NCI-H446 (cell line): ENCODE measurements at regions not wholly inside any gene's neighbourhood (a gene's known extent, or its start where the extent isn't known, plus 50 kb on each side); places are given as distances from the start of the nearest gene placed in this dataset.

Source experiments
- DNase-seq, 2 experiments: peaks; one replicate each; lab custom pipeline; 2025; lab: John Stamatoyannopoulos, UW

DNA sequence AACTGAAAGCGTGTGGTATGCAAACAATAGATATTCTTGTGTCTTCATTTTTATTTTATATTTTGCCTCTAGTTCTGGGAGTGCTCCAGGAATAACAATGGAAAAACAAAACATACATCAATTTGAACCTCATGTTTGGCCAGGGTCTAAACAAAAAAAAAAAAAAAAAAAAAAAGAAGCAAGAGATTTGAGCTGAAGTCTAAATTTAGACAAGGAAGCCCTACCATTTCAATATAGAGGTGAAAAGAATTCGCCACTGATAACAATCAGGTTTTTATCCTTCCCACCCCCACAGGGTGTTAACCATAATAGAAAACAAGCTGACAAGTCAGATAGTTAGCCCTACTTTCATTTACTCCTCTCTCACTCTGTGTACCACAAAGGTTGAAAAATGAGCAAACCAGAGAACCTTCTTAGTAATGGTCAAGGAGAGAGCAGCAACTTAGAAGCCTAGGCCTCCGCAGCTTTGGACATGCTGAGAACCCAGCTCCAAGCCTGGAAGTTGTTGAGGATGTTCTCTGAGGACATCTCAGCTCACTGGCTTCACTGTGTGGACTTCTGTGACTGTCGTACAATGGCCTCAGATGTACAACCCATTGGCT lies 118.2 kb upstream of the HMHB1 start:
- no peak for DNase-seq

DNA sequence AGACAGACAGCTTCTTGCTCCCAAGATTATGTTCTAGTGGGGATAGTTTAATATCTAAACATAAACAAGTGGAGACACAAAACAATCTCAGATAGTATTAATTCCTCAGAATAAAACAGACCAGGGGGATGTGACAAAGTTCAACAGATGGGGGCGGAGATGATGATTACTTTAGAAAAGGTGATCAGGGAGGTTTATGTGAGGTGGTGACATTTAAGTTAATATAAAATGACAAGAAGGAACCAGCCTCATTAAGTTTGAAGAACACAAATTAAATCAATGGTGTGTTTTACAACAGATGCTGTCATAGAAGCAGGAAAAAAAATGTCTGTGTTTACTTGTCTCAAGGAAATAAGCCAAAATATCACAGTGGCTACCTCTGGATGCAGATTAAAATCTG lies 119.6 kb upstream of the HMHB1 start:
- DNase-seq, result no peak

DNA sequence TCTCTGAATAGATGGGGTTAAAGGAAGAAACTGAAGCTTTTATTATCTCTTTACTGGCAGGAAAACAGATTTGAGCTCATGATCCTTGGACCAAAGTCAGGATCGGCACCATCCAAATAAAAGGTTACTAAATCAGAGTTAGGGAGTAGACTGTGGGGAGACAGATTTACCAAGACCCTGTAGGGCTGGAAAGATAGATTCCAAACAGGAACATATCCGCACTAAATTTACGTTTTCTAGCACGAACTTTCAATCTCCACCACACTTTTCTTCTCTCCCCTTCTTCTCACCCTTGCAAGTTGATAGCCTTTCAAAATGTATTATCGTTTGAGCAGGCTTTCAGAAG lies 120.0 kb upstream of the HMHB1 start:
- no peak for DNase-seq

DNA sequence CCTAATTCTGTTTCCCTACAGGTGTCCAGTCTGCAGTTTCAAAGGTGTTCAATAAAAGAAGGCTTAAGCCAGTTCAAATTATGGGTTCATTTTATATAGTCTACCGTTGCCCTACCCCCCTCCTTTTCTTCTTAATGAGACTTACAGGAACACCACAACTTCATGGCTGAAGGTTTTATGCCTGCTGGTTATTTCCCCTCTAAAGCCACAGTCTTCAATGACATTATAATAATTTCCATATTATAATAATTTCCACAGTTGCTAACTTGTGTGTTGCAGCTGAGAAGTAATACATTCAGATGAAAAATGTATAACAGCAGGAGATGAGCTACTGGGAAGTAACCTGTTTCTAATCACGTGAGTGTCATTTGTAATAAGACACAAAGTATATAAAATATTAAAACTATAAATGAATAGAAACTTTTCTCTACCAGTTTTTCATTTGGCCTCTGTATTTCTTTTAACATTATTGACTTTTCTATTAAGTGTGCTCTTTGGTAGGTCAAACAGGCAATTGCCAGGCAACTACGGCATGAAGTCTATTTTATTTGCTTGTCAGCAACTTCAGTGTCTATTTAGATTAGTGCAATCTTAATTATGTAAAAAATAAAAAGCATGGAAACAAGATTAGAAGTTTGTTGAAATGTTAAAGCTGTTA lies 120.5 kb upstream of the HMHB1 start:
- no peak for DNase-seq

DNA sequence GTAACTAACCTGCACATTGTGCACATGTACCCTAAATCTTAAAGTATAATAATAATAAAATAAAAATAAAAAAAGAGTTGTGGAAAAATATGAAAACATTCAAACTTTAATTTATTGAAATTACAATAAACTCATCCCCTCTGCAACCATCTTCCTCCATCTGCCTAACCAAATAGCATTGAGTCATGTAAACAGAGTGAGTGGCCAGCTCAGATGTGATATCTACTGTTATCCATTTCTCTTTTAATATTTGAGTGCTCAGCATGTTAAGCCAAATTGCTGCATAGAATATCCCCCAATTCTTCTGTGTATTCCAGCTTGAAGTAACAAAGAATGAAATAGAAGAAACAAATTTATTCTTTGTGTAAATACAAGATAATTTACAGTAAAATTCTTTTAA lies 124.4 kb upstream of the HMHB1 start:
- DNase-seq, result no peak

DNA sequence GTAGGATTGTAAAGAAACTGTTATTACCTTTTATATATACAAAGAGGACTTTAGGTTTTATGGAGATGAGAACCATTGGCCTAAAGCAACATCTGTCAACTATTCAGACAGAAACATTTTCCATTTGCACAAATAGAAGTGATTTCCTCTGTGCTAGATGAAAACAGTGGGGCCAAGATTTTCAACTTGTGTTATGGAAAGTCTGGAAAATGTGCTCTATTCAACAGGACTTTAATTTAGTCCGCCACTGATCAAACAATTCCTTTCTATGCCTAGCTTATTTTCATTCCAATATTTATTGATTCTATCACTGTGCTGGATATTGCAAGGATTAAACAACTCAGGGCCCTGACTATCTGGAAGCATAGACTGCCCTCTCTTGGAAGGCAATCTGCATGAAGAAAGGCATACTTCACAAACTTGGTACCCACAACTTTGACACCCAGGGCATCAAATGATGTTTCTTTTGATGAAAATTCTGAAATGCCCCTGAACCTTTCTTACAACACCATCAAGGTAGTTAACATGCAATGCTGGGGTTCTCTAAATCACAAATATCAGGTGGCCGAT lies 126.6 kb upstream of the HMHB1 start:
- no peak for DNase-seq

DNA sequence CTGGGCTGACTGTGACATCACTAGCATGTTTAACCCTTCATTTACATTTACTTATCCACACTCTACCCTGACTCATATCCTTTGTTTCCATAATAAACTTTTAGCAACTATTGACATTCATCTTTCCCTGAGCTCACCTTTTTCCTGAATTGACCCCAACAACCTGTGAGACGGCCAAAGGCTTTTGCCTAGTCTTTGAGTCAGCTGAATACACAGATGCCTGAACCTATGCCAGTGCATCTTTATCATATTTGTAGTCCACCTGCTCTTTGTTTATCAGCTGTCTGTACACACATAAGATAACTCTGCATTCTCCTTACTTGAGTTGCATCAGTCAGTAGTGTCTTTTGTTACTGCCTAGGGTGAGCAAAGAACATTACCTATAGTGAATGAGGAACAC lies 128.5 kb upstream of the HMHB1 start:
- no peak for DNase-seq

DNA sequence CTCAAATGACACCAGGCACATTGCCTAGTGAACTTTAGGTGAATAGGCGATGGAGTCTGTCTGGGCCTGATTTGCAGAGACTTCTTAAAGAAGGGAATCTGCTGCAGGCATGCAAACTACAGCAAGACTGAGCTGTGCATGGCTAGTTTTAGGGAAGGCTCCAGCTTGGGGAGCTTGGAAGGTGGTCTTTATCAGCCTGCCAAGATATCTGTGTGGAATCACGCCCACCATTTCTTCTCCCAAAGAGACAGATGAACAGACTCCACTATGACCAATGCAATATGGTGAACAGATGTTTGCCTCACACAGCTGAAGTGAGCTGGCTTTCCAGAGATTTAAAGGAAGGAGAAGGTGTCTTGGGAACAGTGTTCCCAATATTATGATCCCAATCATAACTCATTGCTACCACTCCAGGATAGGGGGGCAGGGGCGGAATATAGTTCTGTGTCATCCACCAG lies 129.0 kb upstream of the HMHB1 start:
- peak; percentile 62 to 81 for DNase-seq

DNA sequence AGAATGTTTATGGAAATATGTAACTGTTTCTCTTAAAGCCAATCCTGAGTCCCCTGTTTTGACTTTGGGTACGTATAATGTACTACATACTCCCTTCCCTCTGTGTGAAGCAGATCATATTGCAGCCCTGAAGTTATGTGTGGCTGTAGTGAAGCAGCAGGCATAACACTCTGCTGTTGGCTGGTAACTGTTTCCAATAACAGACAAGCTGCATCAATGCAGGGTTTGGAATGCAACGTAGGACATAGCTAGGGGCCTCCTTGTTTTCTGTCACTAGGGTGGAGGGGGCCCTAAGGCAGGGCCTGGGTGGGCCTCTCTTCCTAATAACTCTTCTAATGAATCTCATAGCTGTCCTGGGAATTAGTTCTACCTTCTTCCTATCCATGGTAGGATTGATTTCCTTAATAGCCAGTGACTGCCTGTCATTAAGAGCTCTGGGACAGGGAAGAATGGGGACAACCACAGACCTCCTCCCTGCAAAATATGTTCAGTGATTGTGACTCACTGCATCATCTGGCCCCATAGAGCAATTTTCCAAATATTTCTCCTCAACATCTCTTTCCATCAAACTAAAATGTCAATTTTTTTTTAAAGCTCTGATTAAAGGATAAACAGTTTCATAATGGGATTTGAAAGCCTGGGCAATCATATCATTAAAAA lies 129.6 kb upstream of the HMHB1 start:
- DNase-seq, result peak; percentile 18 to 41

DNA sequence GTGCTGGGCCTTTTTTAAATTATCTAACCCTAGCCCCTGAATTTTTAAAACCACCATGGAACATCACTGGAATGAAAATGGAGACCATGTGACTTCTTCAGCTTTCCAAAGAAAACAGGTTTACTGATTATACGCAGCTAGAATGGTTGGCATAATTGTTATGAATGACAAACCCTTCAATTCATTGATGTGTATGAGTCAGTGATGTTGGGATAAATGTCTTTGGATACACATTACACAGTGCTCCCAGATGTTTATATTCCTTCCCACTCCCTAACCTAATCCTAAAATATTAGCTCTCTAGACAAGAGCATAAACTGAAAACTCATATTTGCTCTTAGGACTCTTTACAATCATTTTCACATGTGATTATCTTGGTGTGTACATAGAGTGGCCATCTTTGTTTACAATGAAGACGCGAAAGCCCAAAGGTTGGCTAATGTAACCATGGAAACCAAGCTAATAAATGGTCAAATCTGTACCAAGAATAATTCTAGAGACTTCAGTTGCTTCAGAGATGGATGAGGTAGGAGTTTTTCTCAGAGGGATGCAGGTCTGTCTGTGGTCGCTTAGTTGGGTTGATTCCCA lies 131.2 kb upstream of the HMHB1 start:
- DNase-seq, result no peak

DNA sequence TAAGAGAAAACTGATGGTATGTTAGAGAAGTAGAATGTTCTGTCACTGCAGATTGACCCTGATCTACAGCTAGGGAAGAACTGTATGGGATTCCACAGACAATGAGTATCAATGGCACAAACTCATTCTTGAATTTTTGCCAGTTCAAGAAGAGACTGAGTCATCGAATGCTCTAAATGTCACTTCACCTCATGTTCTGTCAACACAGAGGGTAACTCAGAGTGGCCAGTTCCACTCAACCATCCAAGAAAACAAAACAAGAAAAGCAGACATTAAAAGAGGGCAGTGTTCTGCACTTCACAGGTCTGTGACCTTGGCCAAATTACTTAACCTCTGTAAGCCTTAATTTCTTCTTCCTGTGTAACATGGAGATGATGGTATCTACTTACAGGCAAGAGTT lies 132.2 kb upstream of the HMHB1 start:
- peak in 1 of 2 experiments; percentile 14 for DNase-seq

DNA sequence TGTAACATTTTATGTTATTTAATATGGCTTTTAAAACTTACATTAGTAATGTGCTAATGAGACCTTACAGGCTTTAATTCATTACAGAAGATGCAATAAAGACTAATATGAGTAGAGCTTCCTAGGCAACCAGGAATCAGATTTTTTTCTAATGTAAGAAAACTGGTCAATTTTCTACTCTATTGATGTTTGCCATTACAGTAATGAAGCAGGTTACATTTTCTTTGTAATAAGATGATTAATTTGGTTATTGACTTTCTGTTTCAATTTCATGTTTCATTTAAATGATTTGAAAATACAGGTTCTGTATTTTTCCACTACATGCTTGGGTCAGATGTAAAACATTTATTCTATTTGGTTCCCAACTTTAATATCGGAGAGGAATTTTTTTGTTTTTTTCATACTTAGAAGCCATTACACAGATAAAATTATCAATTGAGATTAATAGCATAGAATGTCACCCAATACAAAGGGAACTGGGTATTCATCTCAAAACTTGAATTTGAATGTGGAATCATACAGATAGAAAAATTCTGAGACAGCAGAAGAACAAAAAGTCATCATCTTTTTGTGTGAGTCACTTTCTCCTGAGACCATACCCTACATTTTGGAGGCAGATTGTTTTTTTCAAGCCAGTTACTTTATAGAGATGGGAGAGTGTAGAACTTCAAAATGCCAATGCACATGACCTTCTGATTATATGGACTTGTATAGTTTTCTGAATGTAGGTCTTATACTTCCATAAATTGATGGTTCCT lies 133.6 kb upstream of the HMHB1 start:
- no peak for DNase-seq

DNA sequence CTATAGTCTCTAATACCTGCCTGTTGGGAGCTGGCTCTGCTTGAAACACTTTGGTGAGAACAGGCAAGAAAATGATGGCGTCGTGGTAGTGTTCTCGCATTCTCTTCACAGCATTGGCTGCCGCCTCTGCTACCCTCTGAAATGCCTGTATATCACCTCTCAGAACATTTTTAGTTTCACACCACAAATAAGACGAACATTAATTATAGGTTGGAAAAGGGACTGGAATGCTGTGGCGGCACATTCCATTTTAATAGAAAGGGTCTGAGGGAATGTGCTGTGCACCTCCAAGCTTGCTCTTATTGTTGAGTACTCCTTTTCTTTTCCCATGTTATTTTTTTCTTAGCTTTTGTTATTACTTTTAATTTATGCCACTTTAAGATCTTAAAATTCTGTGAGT lies 134.6 kb upstream of the HMHB1 start:
- no peak for DNase-seq

DNA sequence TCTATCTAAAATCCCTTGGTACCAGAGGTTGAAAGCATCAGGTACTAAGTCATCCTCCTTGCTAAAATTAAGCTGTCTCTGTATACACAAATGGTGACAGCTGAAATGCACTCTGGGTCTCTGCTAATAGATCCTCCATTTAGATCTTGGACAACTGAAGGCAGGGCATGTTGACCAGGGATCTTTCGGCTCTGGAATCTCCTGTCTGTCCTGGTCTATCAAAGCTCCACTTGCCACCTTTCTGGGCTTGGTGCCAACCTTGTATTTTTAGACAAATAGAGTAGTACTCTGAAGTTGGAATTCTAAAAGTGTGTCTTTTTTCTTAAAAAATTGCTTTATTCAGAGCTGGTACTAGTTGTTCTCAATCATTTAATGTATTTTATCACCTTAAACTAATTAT lies 135.2 kb upstream of the HMHB1 start:
- peak in 1 of 2 experiments; percentile 21 for DNase-seq

DNA sequence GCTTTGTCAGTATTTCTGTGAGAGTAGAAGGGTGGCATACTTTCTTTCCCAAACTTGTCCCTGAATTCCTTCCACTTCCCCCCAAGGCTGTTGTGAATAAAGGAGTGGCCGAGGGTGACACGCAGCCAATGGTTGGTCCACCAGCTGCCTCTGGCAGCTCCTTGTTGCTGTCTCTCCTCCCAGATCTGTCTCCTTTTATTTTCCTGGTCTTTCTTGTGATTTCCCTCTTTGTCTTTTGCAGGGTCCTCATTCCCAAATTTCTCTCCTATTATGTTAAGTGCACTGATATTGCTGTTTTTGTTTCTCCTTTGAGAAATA lies 137.5 kb upstream of the HMHB1 start:
- no peak for DNase-seq

DNA sequence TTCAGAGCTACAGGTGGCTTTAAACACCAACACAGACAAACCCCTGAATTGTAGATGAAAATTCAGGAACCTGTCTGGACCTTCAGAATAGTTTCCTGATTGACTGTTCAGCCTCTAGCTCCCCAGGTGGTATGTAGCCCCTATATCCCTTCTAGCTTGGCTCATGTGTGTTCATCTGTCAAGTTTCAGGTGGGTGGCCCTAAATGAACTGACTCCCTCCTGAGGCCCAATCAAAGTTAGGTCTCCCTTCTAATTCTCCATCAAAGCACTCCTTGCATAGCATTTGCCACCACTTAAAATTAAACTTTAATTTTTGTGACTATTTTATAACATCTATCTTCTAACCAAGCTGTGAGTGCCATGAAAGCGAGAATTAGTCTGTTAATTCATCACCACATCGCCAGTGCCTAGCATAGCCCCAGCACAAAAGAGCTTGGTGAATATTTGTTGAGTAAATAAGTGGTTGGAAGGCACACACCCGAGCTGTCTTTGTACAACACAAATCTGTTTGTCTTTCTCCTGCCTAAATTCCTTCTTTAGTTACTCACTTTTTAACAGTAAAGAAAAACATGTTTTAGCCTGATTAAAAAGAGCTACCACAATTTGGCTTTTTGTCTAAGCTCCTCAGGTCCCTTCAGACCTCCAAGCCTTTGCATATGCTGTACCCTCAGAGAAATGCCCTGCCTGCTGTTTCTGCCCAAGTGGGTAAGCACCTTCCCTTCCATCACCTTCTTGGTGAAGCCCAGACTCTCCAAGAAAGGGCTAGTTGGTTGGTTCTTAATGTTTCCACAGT lies 138.1 kb upstream of the HMHB1 start:
- DNase-seq, result no peak

DNA sequence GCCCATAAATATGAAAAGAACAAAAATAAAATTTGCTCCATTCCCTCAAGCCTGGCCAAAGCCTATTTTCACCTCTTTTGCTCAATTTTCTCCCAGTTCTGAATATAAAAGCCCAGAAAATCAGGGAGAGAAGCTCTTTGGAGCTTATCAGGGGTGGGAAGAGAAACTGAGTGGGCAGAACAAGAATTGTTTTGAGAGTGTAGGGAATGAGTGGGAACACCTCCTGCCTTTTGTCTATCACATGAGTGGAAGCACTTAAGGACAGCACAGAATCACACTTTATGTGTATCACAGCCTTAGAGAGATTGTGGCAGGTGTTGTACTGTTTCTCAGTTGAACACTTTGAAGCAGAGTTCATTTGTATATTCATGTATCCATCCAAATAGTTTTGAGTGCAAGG lies 139.2 kb upstream of the HMHB1 start:
- DNase-seq, result no peak

DNA sequence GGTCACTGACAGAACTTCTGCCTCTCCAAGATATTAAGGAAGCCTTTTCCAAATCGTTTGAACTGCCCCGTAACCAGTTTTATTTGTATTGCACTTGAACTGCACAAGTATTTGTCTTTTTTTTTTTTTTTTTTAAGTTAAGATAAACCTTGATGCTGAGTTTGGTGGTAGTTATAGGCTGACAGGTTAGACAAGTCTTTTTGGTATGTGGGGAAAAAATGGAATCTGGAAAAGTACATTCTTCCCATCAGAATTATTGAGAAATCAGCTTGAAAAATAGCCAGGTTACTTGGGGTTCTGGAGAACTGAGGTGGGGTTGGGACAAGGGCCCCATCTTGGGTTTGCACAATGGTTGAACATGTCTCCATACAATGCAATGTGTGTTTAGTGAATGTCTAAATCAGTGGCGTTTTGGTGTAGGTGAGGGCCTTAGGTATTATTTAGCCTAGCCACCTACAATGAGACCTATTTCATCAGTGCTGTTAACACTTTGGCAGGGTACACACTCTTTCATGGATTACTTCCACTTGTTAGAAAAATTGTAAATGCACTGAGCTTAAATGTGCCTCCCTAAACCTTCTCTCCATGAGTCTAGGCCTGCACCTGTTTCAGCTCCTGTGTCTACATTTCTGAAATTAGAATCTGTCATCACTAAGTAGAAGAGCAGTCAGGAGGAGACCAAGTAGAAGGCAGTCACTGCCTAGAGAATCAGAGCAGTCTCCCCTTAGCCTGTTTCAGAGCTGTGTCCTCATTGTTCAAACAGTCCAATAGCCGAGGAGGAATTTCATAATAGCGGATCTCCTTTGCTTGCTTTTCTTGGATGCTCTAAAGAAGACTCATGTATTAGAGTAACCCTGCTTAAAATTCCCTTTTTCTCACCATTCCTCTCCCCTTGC lies 140.0 kb upstream of the HMHB1 start:
- DNase-seq, result no peak

DNA sequence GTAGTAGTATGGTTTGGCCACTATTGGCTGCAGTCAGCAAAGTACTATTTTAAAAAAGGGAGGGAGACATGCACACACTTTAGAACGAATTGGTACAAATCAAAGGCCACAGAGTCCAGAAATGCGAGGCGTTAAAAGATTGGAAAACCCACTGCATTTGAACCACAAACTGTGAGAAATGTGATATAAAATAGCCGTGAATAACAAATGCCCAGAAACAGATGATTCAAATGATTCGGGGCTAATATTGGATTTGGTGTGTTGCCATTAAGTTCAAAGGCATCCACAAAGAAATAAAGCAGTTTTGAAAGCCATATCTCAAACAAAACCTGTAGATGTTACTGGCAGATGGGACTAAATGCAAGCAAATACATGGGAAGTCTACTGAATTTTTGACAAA lies 140.9 kb upstream of the HMHB1 start:
- DNase-seq, result no peak

DNA sequence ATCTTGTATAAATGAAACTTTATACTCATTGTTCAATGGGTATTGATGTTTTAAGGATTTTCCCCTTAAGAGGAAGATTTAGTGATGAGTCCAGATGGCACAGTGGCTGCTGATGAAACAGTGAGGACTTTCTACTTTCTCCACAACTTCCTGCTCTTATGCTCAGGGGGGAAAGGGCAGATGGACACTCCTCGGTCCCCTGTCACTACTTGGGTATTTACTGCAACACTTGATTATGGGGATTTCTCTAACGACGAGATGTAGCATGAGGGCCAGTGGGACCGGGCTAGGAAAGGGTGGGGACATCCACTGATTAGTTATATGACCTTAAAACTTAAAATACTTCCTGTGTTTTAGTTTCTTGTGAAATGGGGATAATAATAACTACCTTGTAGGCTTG lies 146.1 kb upstream of the HMHB1 start:
- no peak for DNase-seq

DNA sequence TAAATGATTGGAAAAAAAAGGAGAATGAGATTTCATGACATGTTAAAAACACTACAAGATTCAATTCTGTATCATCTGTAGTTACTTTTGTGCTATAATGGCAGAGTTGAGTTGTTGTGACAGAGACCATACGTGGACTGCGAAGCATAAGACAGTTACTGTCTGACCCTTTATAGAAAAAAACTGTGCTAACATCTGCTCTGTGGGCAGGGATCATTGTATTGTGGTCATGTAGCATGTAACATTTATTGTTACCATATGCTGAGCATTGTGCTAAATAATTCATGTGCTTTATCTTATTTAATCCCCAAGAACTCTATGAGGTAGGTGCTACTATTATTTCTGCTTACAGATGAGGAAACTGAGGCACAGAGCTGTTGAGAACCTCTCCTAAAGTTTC lies 147.3 kb upstream of the HMHB1 start:
- DNase-seq, result no peak
